ENCODE measurements at regions not wholly inside any gene's neighbourhood (a gene's known extent, or its start where the extent isn't known, plus 50 kb on each side); places are given as distances from the start of the nearest gene placed in this dataset.

DNA sequence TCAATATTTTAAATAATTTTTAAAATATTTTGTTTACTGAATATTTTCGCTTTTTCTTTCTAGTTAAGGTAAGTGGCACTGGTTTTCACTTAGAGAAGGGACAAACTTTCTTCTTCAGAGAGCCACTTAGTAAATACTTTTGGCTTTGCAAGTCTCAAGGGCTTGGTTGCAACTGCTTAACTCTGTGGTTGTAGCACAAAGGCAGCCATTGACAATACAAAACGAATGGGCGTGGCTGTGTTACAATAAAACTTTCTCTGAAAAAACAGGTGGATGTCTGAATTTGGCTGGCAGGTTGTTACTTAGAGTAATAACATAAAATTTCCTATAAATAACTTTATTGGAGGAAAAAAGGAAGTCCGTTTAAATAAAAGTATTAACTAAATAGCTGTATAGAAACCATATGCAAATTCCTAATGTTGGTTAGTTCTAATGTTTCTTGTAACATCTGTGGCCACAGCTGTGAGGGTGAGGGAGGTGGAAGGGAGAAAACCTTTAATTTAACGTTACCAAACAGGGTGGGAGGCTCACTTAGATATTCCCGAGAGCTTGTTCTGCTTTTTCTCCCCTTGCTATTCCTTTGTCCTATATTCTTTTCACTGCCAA is 62.4 kb upstream of the TNP1 start:
- H3K27ac ChIP-seq = no peak overlapping the region
- TF ChIP-seq, protein P1, sequence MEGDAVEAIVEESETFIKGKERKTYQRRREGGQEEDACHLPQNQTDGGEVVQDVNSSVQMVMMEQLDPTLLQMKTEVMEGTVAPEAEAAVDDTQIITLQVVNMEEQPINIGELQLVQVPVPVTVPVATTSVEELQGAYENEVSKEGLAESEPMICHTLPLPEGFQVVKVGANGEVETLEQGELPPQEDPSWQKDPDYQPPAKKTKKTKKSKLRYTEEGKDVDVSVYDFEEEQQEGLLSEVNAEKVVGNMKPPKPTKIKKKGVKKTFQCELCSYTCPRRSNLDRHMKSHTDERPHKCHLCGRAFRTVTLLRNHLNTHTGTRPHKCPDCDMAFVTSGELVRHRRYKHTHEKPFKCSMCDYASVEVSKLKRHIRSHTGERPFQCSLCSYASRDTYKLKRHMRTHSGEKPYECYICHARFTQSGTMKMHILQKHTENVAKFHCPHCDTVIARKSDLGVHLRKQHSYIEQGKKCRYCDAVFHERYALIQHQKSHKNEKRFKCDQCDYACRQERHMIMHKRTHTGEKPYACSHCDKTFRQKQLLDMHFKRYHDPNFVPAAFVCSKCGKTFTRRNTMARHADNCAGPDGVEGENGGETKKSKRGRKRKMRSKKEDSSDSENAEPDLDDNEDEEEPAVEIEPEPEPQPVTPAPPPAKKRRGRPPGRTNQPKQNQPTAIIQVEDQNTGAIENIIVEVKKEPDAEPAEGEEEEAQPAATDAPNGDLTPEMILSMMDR (conservative IDR thresholded peaks at IDR 0.05) = no peak

DNA sequence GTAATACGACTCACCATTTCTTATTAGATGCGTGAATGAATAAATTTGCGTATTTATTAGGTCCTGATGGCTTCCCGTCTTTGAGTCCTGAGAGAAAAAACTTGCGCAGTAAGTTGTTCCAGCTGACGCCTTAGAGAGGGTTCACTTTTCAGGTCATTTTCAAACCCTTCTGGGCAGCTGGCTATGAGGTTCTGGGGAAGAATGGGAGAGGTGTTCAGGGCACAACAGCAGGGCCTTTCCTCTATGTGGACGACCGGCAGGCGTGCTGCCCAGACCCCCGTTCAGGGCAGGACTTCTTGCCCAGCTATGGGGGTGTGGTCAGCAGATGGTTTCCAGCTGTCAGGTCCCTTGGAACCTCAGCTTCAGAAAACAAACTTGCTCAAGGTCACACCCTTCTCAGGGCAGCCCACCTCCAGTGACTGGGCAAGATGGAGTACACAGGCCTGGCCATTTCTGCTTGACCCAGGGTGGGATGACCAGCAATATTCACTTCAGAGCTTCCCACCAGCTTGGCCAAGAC is 61.1 kb upstream of the TNP1 start:
- no peak overlapping the region for H3K27ac ChIP-seq
- TF ChIP-seq, protein P1 (conservative IDR thresholded peaks at IDR 0.05) = no peak

DNA sequence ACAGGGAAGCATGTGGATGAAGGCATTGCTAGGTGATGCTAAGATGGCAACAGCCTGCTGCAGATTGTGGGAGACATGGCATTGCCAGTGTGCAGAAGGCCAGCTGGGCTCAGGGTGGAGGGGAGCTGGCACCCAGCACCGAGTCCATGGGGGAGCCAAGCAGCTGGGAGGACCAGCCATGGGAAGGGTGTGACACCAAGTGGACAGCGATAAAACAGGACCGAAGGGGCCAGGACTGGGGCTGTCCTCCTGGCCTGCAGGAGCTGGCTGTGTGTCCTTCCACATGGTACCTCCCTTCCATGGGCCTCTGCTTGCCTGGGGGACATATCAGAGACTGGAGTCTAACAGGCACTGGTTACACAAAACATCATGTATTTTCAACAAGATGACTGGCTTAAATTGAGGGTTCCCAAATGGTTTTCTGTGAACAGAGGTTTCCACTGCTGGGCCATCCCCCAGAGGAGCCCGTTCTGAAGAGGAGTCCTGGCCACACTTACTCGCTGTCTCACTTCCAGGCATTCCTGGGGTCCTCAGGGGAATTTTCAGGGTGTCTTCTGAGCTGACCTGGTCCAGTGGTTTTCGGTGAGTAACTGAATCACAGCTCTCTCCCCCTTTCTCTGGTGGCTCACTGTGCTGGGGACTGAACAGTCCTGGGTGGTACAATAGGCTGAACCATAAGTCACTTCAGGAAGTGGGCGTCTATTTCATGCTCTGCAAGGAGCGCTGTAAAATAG is 60.4 kb upstream of the TNP1 start:
- TF ChIP-seq, protein P1 (conservative IDR thresholded peaks at IDR 0.05) = no peak
- H3K27ac ChIP-seq = no peak overlapping the region

DNA sequence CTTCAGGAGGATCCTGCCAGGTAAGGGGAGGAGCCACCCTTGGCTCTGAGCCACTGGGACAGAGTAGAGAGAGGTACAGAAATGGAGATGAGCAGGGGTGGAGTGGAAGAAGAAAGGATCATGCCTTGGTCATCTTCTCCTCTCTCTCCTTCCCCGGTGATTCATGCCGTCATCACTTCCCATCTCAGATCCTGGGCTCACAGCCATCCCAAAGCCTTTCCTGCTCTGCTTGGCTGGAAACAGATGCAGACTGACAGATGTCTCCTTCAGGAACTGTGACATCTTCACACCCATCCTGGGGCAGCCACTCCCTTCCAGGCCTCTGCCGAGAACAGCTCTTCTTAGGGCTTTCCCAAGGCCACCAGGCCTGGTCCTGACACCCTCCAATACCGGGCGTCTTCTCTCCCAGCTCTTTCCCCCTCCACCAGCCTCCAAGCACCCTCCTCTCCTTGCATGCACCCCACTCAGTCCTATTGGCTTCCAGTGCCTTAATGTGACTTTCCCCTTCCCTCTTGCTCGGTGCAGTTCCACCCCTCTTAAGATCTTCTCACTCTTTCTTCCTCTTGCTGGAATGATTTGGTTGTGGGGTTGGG is 58.3 kb upstream of the TNP1 start:
- H3K27ac ChIP-seq = no peak overlapping the region
- TF ChIP-seq, protein P1 (conservative IDR thresholded peaks at IDR 0.05) = no peak

DNA sequence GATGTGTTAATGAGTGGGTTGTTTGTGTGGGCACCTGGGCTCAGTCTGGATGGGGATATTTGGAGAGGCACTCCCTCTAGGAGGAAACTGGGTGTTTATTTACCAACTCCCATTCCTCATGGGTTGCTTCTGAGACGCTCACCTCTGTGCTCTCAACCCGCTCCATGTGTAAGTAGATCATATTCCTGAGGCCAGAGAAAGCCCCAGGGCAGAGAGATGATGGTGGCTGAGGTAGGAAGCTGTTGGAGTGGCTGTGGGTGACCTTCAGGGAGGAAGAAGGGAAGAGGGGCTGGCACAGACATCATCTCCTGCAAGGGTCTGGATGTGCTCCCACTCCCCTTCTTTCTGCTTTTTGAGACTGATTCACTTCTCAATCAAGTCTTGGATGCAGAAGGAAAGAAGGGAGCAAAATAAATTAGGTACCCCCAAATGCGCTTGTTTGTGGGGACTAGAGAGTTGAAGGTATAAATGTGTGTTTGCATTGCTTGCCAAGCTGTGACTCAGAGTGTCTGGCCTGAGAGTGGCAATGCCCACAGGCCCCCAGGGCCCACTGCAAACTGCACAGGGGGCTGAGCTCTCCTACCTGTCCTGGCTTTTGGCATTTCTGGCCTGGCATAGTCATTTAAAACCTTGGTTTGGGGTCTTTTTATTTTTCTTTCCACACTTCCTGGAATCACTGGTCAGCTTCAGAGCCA is 57.2 kb upstream of the TNP1 start:
- TF ChIP-seq, protein P1 (conservative IDR thresholded peaks at IDR 0.05) = no peak
- no peak overlapping the region for H3K27ac ChIP-seq

DNA sequence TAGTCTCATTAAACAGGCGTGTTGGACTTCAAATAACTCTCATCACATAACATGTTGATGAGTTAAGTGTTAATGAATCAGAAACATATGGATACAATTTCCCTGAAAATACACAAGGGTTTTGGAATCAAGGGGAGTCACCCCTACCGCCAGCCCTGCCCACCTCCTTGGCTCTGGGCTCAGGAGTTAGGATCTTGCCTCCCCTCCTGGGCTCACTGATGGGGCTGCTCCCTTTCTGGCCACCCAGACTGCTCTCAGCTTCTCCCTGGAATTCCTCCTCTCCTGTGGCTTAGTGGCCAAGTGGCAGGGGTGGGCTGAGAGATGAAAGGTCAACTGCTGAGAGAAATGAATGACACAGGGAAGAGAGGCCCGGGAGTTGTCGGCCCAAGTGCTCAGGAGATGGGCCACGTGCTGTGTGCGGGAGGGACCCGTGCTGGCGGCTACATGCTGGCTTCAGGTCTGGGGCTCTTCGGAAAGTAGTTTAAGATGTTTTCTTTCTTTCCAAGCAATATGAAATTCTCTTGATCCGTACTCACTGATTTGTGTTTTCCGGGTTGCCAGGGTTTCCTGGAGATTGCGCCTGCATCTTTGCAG is 55.8 kb upstream of the TNP1 start:
- H3K27ac ChIP-seq = no peak overlapping the region
- TF ChIP-seq, protein P1 (conservative IDR thresholded peaks at IDR 0.05) = no peak
